ENCODE measurements at regions not wholly inside any gene's neighbourhood (a gene's known extent, or its start where the extent isn't known, plus 50 kb on each side); places are given as distances from the start of the nearest gene placed in this dataset.

GRCh38 chr14:56061051-56061450 is 57.2 kb upstream of the PELI2 start:
- TF ChIP-seq YY1 (IDR thresholded peaks at IDR 0.05; ENCODE audit: insufficient read depth, insufficient read length) (no peak), ZNF274 (IDR thresholded peaks at IDR 0.05; ENCODE audit: low read depth, low read length) (no peak)
